Spleen (tissue), 11 donors: ENCODE measurements at regions not wholly inside any gene's neighbourhood (a gene's known extent, or its start where the extent isn't known, plus 50 kb on each side); places are given as distances from the start of the nearest gene placed in this dataset.

ENCODE experiments used
- DNase-seq: peaks from one replicate; pipeline ENCODE4 v3.0.0-alpha.2; 2020
- H3K27ac ChIP-seq, 8 donors: fragments of 200-600 bp; sonication (generic) in 7 of 8; 1 replicate in 4 of 8; 2 replicates in 4 of 8; pipeline versions ENCODE4 v1.5.0 to v1.8.0; 2016 to 2021; ENCODE audit warnings: inconsistent platforms in 4 of 8, mild to moderate bottlenecking in 4 of 8, moderate library complexity in 1 of 8
- H3K27me3 ChIP-seq, 7 donors: fragments of 200-600 bp; sonication (generic) in 6 of 7; replicated peaks in 1 of 7; 1 replicate in 4 of 7; 2 replicates in 3 of 7; pipeline versions ENCODE4 v1.5.0 to v1.8.0; 2016 to 2021; ENCODE audit warnings: inconsistent platforms in 3 of 7, mild to moderate bottlenecking in 1 of 7
- H3K36me3 ChIP-seq, 6 donors: fragments of 200-600 bp; sonication (generic) in 5 of 6; 1 replicate in 4 of 6; 2 replicates in 2 of 6; pipeline versions ENCODE4 v1.5.0 to v1.8.0; 2016 to 2021; ENCODE audit warnings: inconsistent platforms in 2 of 6
- H3K4me1 ChIP-seq, 6 donors: fragments of 200-600 bp; sonication (generic) in 5 of 6; 1 replicate in 3 of 6; 2 replicates in 3 of 6; pipeline versions ENCODE4 v1.5.0 to v1.8.0; 2016 to 2021; ENCODE audit warnings: inconsistent platforms in 3 of 6
- H3K4me3 ChIP-seq, 8 donors: fragments of 200-600 bp; sonication (generic) in 7 of 8; 1 replicate in 4 of 8; 2 replicates in 4 of 8; pipeline versions ENCODE4 v1.5.0 to v1.8.0; 2016 to 2021; ENCODE audit warnings: inconsistent platforms in 4 of 8, mild to moderate bottlenecking in 4 of 8, moderate library complexity in 2 of 8
- H3K9me3 ChIP-seq, 8 donors: fragments of 200-600 bp; sonication (generic) in 7 of 8; 1 replicate in 4 of 8; 2 replicates in 4 of 8; pipeline versions ENCODE4 v1.5.0 to v1.8.0; 2016 to 2021; ENCODE audit warnings: inconsistent platforms in 4 of 8
- CTCF ChIP-seq, 11 experiments: fragments of 200-600 bp in 7 of 11; fragments of 450-650 bp in 4 of 11; sonication (generic) in 4 of 11; IDR thresholded peaks in 8 of 11; conservative IDR thresholded peaks in 3 of 11; 1 replicate in 7 of 11; 2 replicates in 4 of 11; pipeline versions ENCODE4 v1.4.0 to v1.8.0; 2016 to 2021; ENCODE audit warnings: antibody characterized with exemption in 11 of 11, inconsistent platforms in 4 of 11, mild to moderate bottlenecking in 1 of 11
- POLR2A ChIP-seq, 3 donors: fragments of 450-650 bp; IDR thresholded peaks; one replicate each; pipeline ENCODE4 v1.5.1; 2017; ENCODE audit warnings: antibody characterized with exemption in 3 of 3, mild to moderate bottlenecking in 1 of 3
- POLR2AphosphoS5 ChIP-seq, 3 donors: sonication (generic); formaldehyde crosslinking; IDR thresholded peaks; one replicate each; pipeline ENCODE4 v1.5.1; 2017; ENCODE audit warnings: antibody characterized with exemption in 3 of 3
- WGBS, 5 donors: extraction: QIAGEN DNeasy Blood & Tissue Kit in 3 of 5; methylation state at CpG; one replicate each; pipeline versions ENCODE4 v1.1.5 to v1.1.7; 2013 to 2018; 5-methylcytosine and 5-hydroxymethylcytosine counted together
- intact Hi-C: fragments of 100-400 bp; cut with DNase I; formaldehyde crosslinking; loops from one replicate; pipeline ENCODE4 v1.15.0; 2023; ENCODE audit warnings: low total_unique reads
- donor health status: healthy with polysubstance abuse.
- donor health status: DM: no; HTN: no; CAD: no; lungs with moderate emphysema.
- donor health status: DM: no; HTN: no; CAD: no.
- donor health status: Bipolar disorder and iron deficiency.
- donor health status: healthy.
- donor health status: DM: no; HTN: no; CAD: no.
- donor health status: DM: yes; HTN: yes; CAD: no.

DNA sequence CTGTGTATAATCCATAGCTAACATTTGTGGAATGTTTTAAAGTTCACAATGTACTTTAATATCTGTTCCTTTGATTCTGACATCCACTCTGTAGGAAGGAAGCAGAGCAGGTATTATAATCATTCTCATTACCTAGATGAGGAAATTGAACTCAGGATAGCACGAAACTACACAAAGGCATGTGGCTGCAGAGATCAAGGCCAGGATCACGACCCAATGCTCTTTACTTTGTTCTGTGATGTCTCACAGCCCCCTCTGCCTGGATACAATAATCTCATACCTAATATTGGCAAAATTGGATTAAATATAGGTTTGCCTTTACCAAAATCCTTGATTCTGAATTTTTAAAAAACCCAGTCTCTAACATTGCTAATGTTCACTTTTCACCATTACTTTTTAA lies 298.0 kb upstream of the KITLG start:
- intact Hi-C loops, result no loop called here
- no peaks in the 10 kb centered on the region for H3K4me1 ChIP-seq

GRCh38 chr12:88876857-88877256 lies 296.6 kb upstream of the KITLG start:
- H3K27me3 ChIP-seq, result no peaks in the 10 kb centered on the region
- H3K4me1 ChIP-seq, result no peaks in the 10 kb centered on the region
- DNase-seq, result no peak
- H3K9me3 ChIP-seq, result no peaks in the 10 kb centered on the region
- intact Hi-C loops, result no loop called here
- H3K27ac ChIP-seq, result no peak overlapping the region
- no peaks in the 10 kb centered on the region for H3K36me3 ChIP-seq
- no peak for TF ChIP-seq CTCF (IDR thresholded peaks at IDR 0.05 in 8 of 11, conservative IDR thresholded peaks at IDR 0.05 in 3 of 11)
- 82 to 93% (median 84%) methylated on average over 2 of the region's 2 CpGs for WGBS, 5 donors
- no peak overlapping the region for H3K4me3 ChIP-seq

More for the DNA sequence above, 298.0 kb upstream of the KITLG start:
- no peak overlapping the region for H3K27ac ChIP-seq
- no peak overlapping the region for H3K4me3 ChIP-seq
- no peaks in the 10 kb centered on the region for H3K9me3 ChIP-seq
- DNase-seq, result no peak
- WGBS, 5 donors, result 45 to 70% (median 64%) methylated on average over 2 of the region's 2 CpGs
- H3K27me3 ChIP-seq, result no peaks in the 10 kb centered on the region
- no peaks in the 10 kb centered on the region for H3K36me3 ChIP-seq
- TF ChIP-seq POLR2A (IDR thresholded peaks at IDR 0.05) (no peak), POLR2AphosphoS5 (IDR thresholded peaks at IDR 0.05) (no peak), CTCF (IDR thresholded peaks at IDR 0.05 in 8 of 11, conservative IDR thresholded peaks at IDR 0.05 in 3 of 11) (no peak)

GRCh38 chr12:88870000-88870737 lies 289.9 kb upstream of the KITLG start:
- H3K27ac ChIP-seq, result no peak overlapping the region
- no peak overlapping the region for H3K4me3 ChIP-seq
- intact Hi-C loops, result no loop called here
- 29 to 51% (median 32%) methylated on average over 3 of the region's 3 CpGs for WGBS, 5 donors
- H3K9me3 ChIP-seq, result no peaks in the 10 kb centered on the region
- no peaks in the 10 kb centered on the region for H3K36me3 ChIP-seq
- no peaks in the 10 kb centered on the region for H3K4me1 ChIP-seq
- no peaks in the 10 kb centered on the region for H3K27me3 ChIP-seq
- no peak for DNase-seq
- TF ChIP-seq POLR2AphosphoS5 (IDR thresholded peaks at IDR 0.05), result no peak
- no peak for TF ChIP-seq POLR2A (IDR thresholded peaks at IDR 0.05)
- TF ChIP-seq CTCF (IDR thresholded peaks at IDR 0.05 in 8 of 11, conservative IDR thresholded peaks at IDR 0.05 in 3 of 11), result no peak

DNA sequence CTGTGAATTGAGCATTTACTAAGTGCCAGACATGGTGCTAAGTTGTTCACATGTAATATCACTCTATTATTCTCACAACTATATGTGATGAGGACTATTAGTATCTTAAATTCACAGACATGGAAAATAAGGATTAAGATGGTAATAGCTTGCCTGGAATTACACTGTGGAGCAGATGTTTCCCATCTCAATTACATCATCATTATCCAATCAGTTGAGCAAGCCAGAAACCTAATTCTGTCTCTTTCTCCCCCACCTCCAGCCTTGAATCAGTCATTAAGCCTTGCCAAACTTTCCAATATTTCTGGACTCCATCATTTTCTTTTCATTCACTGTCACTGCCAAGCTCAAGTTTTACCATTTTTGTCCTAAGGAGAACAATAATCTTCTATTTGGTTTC lies 287.8 kb upstream of the KITLG start:
- H3K27ac ChIP-seq, result no peak overlapping the region
- TF ChIP-seq POLR2AphosphoS5 (IDR thresholded peaks at IDR 0.05) (no peak), CTCF (IDR thresholded peaks at IDR 0.05 in 8 of 11, conservative IDR thresholded peaks at IDR 0.05 in 3 of 11) (no peak), POLR2A (IDR thresholded peaks at IDR 0.05) (no peak)
- intact Hi-C loops, result no loop called here

More for the DNA sequence above, 287.8 kb upstream of the KITLG start:
- Histone ChIP-seq H3K4me3 (no peak overlapping the region), H3K36me3 (no peaks in the 10 kb centered on the region), H3K9me3 (no peaks in the 10 kb centered on the region), H3K4me1 (no peaks in the 10 kb centered on the region), H3K27me3 (no peaks in the 10 kb centered on the region)
- no peak for DNase-seq
